ENCODE measurements at regions not wholly inside any gene's neighbourhood (a gene's known extent, or its start where the extent isn't known, plus 50 kb on each side); places are given as distances from the start of the nearest gene placed in this dataset.
A peak's percentile ranks its signal among the peaks of the same experiment; 100 is the strongest.
"Not testable (repeated sequence)": the region's sequence is repeated elsewhere in the genome, so short reads cannot be mapped to it uniquely, and the experiment has no call there.

GRCh38 chr10:22825841-22826240 is 102.0 kb upstream of the ARMC3 start:
- no peak overlapping the region for H3K4me3 ChIP-seq
- no peak overlapping the region for H3K27ac ChIP-seq
- no peak for ATAC-seq
- no peaks in the 10 kb centered on the region for H3K27me3 ChIP-seq
- TF ChIP-seq POLR2AphosphoS5 (IDR thresholded peaks at IDR 0.05) (no peak), CTCF (IDR thresholded peaks at IDR 0.05) (no peak), POLR2A (IDR thresholded peaks at IDR 0.05) (no peak), EP300 (IDR thresholded peaks at IDR 0.05) (no peak)
- WGBS, 2 donors (ENCODE audit: low coverage in 1 of 2) = no CpG with 5 or more reads among the region's 6 CpGs
- H3K9me3 ChIP-seq = no peaks in the 10 kb centered on the region
- no peaks in the 10 kb centered on the region for H3K36me3 ChIP-seq
- H3K4me1 ChIP-seq = no peaks in the 10 kb centered on the region

- WGBS, 2 donors (ENCODE audit: low coverage in 1 of 2) = 17 to 80% methylated on average over 1 to 3 of the region's 3 CpGs
- H3K4me1 ChIP-seq = no peaks in the 10 kb centered on the region
- H3K9me3 ChIP-seq = no peaks in the 10 kb centered on the region
- ATAC-seq = no peak
- H3K36me3 ChIP-seq = no peaks in the 10 kb centered on the region
- TF ChIP-seq POLR2AphosphoS5 (IDR thresholded peaks at IDR 0.05) (no peak), EP300 (IDR thresholded peaks at IDR 0.05) (no peak), POLR2A (IDR thresholded peaks at IDR 0.05) (no peak), CTCF (IDR thresholded peaks at IDR 0.05) (no peak)
- H3K27me3 ChIP-seq = no peaks in the 10 kb centered on the region
- H3K27ac ChIP-seq = no peak overlapping the region
- no peak overlapping the region for H3K4me3 ChIP-seq
These were observed 102.9 kb upstream of the ARMC3 start for GRCh38 chr10:22824984-22825383.

- no peak for ATAC-seq
- H3K27ac ChIP-seq = no peak overlapping the region
- H3K4me1 ChIP-seq = no peaks in the 10 kb centered on the region
- H3K27me3 ChIP-seq = no peaks in the 10 kb centered on the region
- WGBS, 2 donors (ENCODE audit: low coverage in 1 of 2) = 73 to 88% methylated on average over 2 to 3 of the region's 3 CpGs
- TF ChIP-seq POLR2AphosphoS5 (IDR thresholded peaks at IDR 0.05) = no peak
- TF ChIP-seq POLR2A (IDR thresholded peaks at IDR 0.05) = no peak
- no peak for TF ChIP-seq CTCF (IDR thresholded peaks at IDR 0.05)
- no peak for TF ChIP-seq EP300 (IDR thresholded peaks at IDR 0.05)
- H3K4me3 ChIP-seq = no peak overlapping the region
- no peaks in the 10 kb centered on the region for H3K9me3 ChIP-seq
- H3K36me3 ChIP-seq = no peaks in the 10 kb centered on the region
These were observed 103.3 kb upstream of the ARMC3 start for GRCh38 chr10:22824520-22824919.

DNA sequence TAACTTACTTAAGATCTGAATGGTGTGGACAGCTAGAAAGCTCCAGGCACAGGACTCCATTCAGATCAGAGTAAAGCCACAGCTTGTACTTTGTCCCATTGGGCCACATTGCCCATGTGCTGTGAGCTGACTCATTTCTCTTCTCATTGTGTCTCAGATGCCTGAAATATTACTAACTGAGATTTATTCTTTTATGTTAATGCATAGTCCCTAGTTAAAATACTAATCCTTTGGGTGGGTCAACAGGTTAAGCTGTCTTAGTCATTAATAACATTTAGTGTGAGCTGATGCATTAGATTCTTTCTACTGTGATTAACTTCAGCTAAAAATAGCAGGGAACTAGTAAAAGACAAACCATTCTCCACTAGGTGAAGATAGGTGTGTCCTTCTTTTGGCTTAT is 104.7 kb upstream of the ARMC3 start:
- no peaks in the 10 kb centered on the region for H3K4me1 ChIP-seq
- H3K9me3 ChIP-seq = no peaks in the 10 kb centered on the region
- no peak overlapping the region for H3K27ac ChIP-seq
- H3K27me3 ChIP-seq = no peaks in the 10 kb centered on the region
- H3K4me3 ChIP-seq = no peak overlapping the region
- ATAC-seq = no peak
- TF ChIP-seq POLR2A (IDR thresholded peaks at IDR 0.05) (no peak), EP300 (IDR thresholded peaks at IDR 0.05) (no peak), POLR2AphosphoS5 (IDR thresholded peaks at IDR 0.05) (peak; percentile 61), CTCF (IDR thresholded peaks at IDR 0.05) (no peak)
- H3K36me3 ChIP-seq = no peaks in the 10 kb centered on the region

- H3K9me3 ChIP-seq, H3K27me3 ChIP-seq, H3K27ac ChIP-seq, ATAC-seq, H3K4me3 ChIP-seq, H3K36me3 ChIP-seq, H3K4me1 ChIP-seq: not testable (repeated sequence)
- 73 to 100% methylated on average over 1 to 3 of the region's 5 CpGs for WGBS, 2 donors (ENCODE audit: low coverage in 1 of 2)
These were observed 105.9 kb upstream of the ARMC3 start for GRCh38 chr10:22821921-22822320.

GRCh38 chr10:22821501-22821900 is 106.4 kb upstream of the ARMC3 start:
- no peak for TF ChIP-seq POLR2A (IDR thresholded peaks at IDR 0.05)
- no peak for TF ChIP-seq EP300 (IDR thresholded peaks at IDR 0.05)
- TF ChIP-seq CTCF (IDR thresholded peaks at IDR 0.05) = no peak
- TF ChIP-seq POLR2AphosphoS5 (IDR thresholded peaks at IDR 0.05) = no peak
- 73 to 83% methylated on average over 1 of the region's 1 CpG for WGBS, 2 donors (ENCODE audit: low coverage in 1 of 2)
- Histone ChIP-seq H3K27me3 (no peaks in the 10 kb centered on the region), H3K9me3 (no peaks in the 10 kb centered on the region), H3K36me3 (no peaks in the 10 kb centered on the region), H3K27ac (no peak overlapping the region), H3K4me1 (no peaks in the 10 kb centered on the region), H3K4me3 (no peak overlapping the region)
- no peak for ATAC-seq
